ENCODE measurements at regions not wholly inside any gene's neighbourhood (a gene's known extent, or its start where the extent isn't known, plus 50 kb on each side); places are given as distances from the start of the nearest gene placed in this dataset.

DNA sequence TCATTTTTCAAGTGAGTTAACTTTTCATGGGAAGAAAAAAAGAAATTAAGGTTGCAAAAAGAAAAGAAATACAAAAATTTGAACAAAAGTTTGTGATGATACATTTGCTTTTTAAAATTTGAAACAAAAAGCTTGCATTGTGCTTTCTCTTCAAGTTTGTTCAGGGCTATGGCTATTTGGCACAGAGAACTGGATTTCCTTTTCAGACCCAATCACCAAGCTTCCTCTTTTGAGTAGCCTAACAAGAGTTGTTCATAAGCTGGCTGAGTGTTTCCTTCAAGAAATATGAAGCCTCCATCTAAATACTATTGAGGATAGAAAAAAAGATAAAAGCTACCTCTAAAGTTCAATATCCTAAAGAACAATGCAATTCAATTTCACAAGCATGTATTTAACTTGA lies 787.8 kb downstream of the LIG4 start:
- no peaks in the 10 kb centered on the region for H3K27me3 ChIP-seq (replicated peaks; ENCODE audit: insufficient read depth, low read depth, low read length, poor library complexity)
- BruUV-seq (replicated peaks): no TSS peak
- intact Hi-C loops (cut with micrococcal nuclease; ENCODE audit: unreplicated experiment): no loop called here

DNA sequence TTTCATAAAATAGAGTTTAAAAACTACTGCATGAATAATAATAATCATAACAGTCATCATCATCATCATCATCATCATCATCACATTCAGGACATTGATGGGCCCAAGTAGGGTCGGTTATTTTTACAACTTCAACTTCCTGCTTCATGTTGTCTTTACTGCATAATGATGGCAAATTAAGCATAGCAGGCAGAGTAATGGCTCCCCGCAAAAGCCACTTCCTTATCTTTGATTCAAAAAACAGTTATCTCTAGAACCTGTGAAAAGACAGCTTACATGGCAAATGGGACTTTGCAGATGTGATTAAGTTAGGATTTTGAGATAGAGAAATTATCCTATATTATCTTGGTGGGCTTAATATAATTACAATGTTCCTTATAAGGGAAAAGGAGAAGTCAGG lies 792.9 kb downstream of the LIG4 start:
- ChIA-PET CTCF (no interaction called here), POLR2A (ENCODE audit: low non-redundant PET) (no interaction called here)
- no peak overlapping the region for H3K27ac ChIP-seq (ENCODE audit: low read depth, low read length, poor library complexity, severe bottlenecking)
- intact Hi-C loops (cut with micrococcal nuclease; ENCODE audit: unreplicated experiment): no loop called here
- TF ChIP-seq EZH2 (IDR thresholded peaks at IDR 0.05; ENCODE audit: borderline replicate concordance, low read depth, low read length, poor library complexity, severe bottlenecking): no peak
- TF ChIP-seq, protein P1, sequence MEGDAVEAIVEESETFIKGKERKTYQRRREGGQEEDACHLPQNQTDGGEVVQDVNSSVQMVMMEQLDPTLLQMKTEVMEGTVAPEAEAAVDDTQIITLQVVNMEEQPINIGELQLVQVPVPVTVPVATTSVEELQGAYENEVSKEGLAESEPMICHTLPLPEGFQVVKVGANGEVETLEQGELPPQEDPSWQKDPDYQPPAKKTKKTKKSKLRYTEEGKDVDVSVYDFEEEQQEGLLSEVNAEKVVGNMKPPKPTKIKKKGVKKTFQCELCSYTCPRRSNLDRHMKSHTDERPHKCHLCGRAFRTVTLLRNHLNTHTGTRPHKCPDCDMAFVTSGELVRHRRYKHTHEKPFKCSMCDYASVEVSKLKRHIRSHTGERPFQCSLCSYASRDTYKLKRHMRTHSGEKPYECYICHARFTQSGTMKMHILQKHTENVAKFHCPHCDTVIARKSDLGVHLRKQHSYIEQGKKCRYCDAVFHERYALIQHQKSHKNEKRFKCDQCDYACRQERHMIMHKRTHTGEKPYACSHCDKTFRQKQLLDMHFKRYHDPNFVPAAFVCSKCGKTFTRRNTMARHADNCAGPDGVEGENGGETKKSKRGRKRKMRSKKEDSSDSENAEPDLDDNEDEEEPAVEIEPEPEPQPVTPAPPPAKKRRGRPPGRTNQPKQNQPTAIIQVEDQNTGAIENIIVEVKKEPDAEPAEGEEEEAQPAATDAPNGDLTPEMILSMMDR (conservative IDR thresholded peaks at IDR 0.05; ENCODE audit: low read depth, low read length): no peak
- no peaks in the 10 kb centered on the region for H3K4me1 ChIP-seq (ENCODE audit: insufficient read depth, low read length, poor library complexity, severe bottlenecking)
- BruUV-seq (replicated peaks): no TSS peak
- DNase-seq (ENCODE audit: low spot score): no peak
- H3K27me3 ChIP-seq (replicated peaks; ENCODE audit: insufficient read depth, low read depth, low read length, poor library complexity): no peaks in the 10 kb centered on the region
- H3K9me3 ChIP-seq (ENCODE audit: low read depth, low read length, poor library complexity, severe bottlenecking): no peaks in the 10 kb centered on the region
- H3K36me3 ChIP-seq (ENCODE audit: insufficient read depth, low read length, poor library complexity, severe bottlenecking): no peaks in the 10 kb centered on the region
- no peak overlapping the region for H3K4me3 ChIP-seq (ENCODE audit: low read depth, low read length, poor library complexity, severe bottlenecking)

More for the DNA sequence above, 787.8 kb downstream of the LIG4 start:
- ChIA-PET POLR2A (ENCODE audit: low non-redundant PET) (no interaction called here), CTCF (no interaction called here)
- no peaks in the 10 kb centered on the region for H3K36me3 ChIP-seq (ENCODE audit: insufficient read depth, low read length, poor library complexity, severe bottlenecking)
- no peak overlapping the region for H3K27ac ChIP-seq (ENCODE audit: low read depth, low read length, poor library complexity, severe bottlenecking)
- no peaks in the 10 kb centered on the region for H3K4me1 ChIP-seq (ENCODE audit: insufficient read depth, low read length, poor library complexity, severe bottlenecking)
- no peak for TF ChIP-seq EZH2 (IDR thresholded peaks at IDR 0.05; ENCODE audit: borderline replicate concordance, low read depth, low read length, poor library complexity, severe bottlenecking)
- TF ChIP-seq, protein P1 (conservative IDR thresholded peaks at IDR 0.05; ENCODE audit: low read depth, low read length): no peak
- no peak for DNase-seq (ENCODE audit: low spot score)
- no peak overlapping the region for H3K4me3 ChIP-seq (ENCODE audit: low read depth, low read length, poor library complexity, severe bottlenecking)
- no peaks in the 10 kb centered on the region for H3K9me3 ChIP-seq (ENCODE audit: low read depth, low read length, poor library complexity, severe bottlenecking)

DNA sequence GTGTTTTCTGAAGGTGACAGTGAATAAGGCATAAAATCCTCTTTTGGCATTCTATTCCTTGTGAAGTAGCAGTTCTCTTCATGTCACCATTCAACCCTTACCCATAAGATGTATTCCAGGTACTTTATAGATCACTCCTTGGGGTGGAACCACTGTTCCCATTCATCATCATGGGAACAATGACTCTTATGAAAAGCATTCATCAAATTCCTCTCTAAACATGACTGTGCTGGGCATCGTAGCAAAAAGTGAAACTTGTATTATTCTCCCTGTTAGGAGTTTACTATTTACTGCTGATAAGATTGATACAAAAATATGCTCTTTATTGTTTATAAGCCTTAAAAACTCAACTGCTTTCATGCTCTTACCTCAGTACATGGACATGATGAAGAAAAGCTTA lies 793.4 kb downstream of the LIG4 start:
- POLR2A ChIA-PET (ENCODE audit: low non-redundant PET): no interaction called here
- no peak overlapping the region for H3K27ac ChIP-seq (ENCODE audit: low read depth, low read length, poor library complexity, severe bottlenecking)

More for the DNA sequence above, 793.4 kb downstream of the LIG4 start:
- BruUV-seq (replicated peaks): no TSS peak
- no peak for TF ChIP-seq EZH2 (IDR thresholded peaks at IDR 0.05; ENCODE audit: borderline replicate concordance, low read depth, low read length, poor library complexity, severe bottlenecking)
- TF ChIP-seq, protein P1 (conservative IDR thresholded peaks at IDR 0.05; ENCODE audit: low read depth, low read length): no peak
- intact Hi-C loops (cut with micrococcal nuclease; ENCODE audit: unreplicated experiment): no loop called here
- no peak for DNase-seq (ENCODE audit: low spot score)
- no peaks in the 10 kb centered on the region for H3K27me3 ChIP-seq (replicated peaks; ENCODE audit: insufficient read depth, low read depth, low read length, poor library complexity)
- CTCF ChIA-PET: no interaction called here
- H3K4me3 ChIP-seq (ENCODE audit: low read depth, low read length, poor library complexity, severe bottlenecking): no peak overlapping the region
- H3K9me3 ChIP-seq (ENCODE audit: low read depth, low read length, poor library complexity, severe bottlenecking): no peaks in the 10 kb centered on the region
- H3K4me1 ChIP-seq (ENCODE audit: insufficient read depth, low read length, poor library complexity, severe bottlenecking): no peaks in the 10 kb centered on the region
- H3K36me3 ChIP-seq (ENCODE audit: insufficient read depth, low read length, poor library complexity, severe bottlenecking): no peaks in the 10 kb centered on the region

Data from A673 (cell line).